Stimulated activated CD4-positive, alpha-beta T cell treated with anti-CD3 and anti-CD28 coated beads, TNF-alpha, amount 100 ng/mL, for 1 hour (primary cell): ENCODE measurements at regions not wholly inside any gene's neighbourhood (a gene's known extent, or its start where the extent isn't known, plus 50 kb on each side); places are given as distances from the start of the nearest gene placed in this dataset.
"Not testable (repeated sequence)": the region's sequence is repeated elsewhere in the genome, so short reads cannot be mapped to it uniquely, and the experiment has no call there.

Source experiments
- DNase-seq, 3 donors: peaks; one replicate each; pipeline ENCODE4 v3.0.0-alpha.2; 2020; ENCODE audit warnings: low read depth in 3 of 3, low spot score in 1 of 3

- no peak for DNase-seq
These were observed 1324.1 kb upstream of the SLC39A10 start for GRCh38 chr2:194332799-194333490.

GRCh38 chr2:194328456-194328855, 1328.6 kb upstream of the SLC39A10 start:
- no peak for DNase-seq

GRCh38 chr2:194327196-194327888, 1329.7 kb upstream of the SLC39A10 start:
- no peak for DNase-seq

- no peak for DNase-seq
These were observed 1333.3 kb upstream of the SLC39A10 start for GRCh38 chr2:194323740-194324139.

GRCh38 chr2:194320520-194320919, 1336.5 kb upstream of the SLC39A10 start:
- no peak for DNase-seq

DNA sequence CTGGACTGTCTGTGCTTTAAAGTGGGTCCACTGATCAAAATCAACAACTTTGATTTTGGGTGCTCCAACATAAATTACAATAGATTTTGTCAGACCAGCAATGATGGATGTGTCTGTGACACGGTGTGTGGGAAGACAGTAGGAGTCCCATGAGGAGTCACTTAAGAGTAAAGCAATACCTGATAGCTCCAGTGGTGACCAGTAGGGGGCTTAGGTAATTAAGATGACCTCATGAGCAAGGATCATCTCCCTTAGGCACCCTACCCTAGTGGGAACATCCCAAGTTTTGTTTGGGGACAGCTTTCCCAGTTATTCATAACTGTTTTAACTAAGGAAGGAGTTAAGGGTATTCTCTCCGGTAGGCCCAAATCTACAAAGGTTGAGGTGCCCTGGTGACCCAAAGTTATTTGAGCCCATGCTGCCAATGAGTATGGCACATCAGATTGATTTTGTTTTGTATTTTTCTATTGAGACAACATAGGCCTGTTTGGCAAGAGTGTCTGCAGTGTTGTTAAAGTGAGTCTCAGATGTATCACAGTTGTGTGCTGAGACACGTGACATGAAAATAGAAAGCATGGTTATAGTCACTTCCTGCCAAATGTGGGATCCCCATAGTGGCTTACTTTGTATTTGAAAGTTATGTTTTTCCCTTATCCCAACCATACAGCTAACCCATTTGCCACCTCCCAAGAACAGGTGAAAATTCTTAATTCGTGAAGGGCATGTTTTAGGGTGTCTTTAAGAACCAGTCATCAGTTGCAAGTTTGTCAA, 1337.6 kb upstream of the SLC39A10 start:
- no peak for DNase-seq

- no peak for DNase-seq
These were observed 1343.0 kb upstream of the SLC39A10 start for GRCh38 chr2:194314042-194314441.

DNA sequence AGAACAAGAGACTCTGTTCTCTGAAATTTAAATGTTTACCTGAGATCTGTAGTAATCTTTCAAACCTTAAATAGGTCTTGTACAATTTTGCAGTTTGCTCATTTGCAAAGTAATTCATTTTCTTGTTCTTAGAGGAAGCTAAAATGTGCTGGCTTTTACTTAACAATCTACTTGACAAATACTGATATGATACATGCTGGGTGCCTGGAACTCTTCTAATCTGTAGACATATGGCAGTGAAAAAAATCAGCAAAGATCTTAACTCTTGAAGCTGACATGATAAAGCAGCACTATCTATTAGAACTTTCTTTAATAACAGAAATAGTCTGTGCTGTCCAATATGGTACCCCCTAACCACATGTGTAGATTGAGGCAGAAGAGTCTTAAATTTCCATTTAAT, 1352.8 kb upstream of the SLC39A10 start:
- no peak for DNase-seq

DNA sequence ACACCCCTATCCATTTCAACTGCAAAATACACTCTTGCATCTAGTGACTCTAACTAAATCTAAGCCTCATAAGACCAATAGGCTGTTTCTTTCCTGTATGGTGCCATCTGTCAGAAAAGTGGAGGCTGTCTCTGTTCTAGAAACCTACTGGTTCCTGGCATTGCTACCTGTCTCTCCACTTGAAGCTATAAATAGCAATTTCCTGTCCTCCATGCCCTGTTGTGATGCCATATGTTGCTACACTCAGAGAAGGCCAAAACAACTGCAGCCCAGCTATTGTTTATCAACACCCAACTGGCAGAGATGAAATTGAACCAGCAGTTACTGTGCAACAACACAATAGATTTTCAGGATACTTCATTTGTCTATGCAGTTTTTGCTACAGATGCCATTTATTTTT, 1355.1 kb upstream of the SLC39A10 start:
- DNase-seq, result no peak

DNA sequence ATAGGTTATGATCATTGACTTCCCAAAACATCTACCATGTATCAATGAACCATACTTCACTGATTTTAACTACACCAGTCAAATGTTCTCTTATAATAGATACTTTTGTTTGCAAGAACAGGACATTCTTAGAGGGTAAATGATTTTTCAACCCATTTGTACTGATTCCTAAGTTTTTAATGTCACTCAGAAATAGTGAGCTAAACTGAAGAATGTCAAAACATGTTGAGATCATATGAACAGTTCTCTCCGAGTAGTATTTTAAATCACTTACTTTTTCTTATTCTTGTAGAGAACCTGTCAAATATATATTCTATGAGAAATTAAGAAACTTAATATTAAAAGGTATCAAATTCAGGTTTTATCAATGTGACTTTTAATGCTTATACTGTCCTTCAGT, 1362.9 kb upstream of the SLC39A10 start:
- DNase-seq, result no peak

DNA sequence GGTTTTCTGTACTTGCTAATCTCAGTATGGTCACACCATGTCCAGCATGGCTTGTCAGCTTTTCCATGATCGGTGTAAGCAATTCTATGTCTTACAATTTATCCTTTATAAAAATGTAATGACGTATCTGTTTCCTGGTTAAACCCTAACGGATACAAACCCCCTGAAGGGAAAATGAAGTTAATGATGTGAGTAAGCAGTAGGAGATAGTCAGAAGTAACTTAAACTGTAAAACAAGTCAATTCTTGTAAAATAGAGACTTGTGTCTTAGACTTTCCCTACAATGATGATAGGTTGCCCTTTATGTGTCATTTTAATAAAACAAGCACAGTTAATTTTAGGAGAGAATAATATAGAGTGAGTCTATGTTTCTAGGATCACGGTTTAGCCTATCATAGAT, 1365.9 kb upstream of the SLC39A10 start:
- DNase-seq, result no peak

DNA sequence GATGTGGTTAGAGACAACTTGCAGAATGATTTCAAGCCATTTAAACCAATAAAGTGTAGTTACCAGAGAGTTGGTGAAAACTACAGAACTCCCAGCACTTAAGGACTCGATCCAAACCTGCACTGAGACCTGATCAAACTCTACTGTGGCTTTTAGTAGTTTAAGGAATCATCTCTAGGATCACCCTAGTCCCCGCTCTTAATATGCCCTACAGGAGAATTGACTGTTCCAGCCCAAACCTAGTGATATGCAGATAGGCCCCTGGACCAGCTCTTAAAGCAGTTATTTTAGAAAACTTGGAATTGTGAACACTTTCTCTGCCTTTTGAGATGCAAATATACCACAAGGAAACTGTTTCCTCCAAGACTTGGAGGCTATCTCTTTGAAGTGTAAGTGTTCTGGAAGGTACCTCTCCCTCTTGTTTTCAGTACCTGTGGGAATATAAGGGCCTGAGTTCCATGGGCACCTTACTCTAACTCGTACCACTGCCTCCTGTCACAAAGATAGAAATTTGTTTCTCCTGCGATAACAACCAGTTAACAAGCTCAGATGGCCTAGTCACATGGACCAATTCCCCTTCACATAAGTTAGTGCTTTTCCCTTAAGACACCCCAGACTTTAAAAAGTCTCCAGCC, 1367.2 kb upstream of the SLC39A10 start:
- no peak for DNase-seq

GRCh38 chr2:194276667-194277066, 1380.4 kb upstream of the SLC39A10 start:
- not testable (repeated sequence) for DNase-seq

- no peak for DNase-seq
These were observed 1385.6 kb upstream of the SLC39A10 start for GRCh38 chr2:194271293-194271961.

GRCh38 chr2:194270648-194271047, 1386.4 kb upstream of the SLC39A10 start:
- no peak for DNase-seq

GRCh38 chr2:194264586-194264985, 1392.4 kb upstream of the SLC39A10 start:
- DNase-seq, result no peak

- DNase-seq, result no peak
These were observed 1396.8 kb upstream of the SLC39A10 start for GRCh38 chr2:194260185-194260584.

- DNase-seq, result no peak
These were observed 1399.9 kb upstream of the SLC39A10 start for GRCh38 chr2:194257095-194257494.

- DNase-seq, result no peak
These were observed 1403.3 kb upstream of the SLC39A10 start for GRCh38 chr2:194253528-194254259.

DNA sequence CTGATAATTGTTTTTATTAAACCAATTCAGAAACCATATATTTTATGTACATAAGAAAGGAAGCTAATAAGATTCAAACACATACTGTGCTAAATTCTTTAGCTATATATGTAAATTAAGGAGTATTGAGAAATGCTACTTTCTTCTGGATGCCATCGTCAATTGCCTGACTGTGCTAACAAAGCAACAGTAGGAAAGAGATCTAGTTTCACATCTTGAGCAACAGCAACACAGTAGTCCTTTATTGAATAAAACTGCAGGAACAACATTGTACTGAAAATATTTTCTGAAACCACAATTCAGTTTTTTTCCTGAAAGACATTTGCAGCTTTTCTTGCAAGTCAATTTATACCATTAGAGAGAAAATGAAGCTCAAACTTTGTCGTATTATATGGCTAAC, 1404.9 kb upstream of the SLC39A10 start:
- no peak for DNase-seq
